HG03520 (cell line): ENCODE measurements at regions not wholly inside any gene's neighbourhood (a gene's known extent, or its start where the extent isn't known, plus 50 kb on each side); places are given as distances from the start of the nearest gene placed in this dataset.
"Not testable (repeated sequence)": the region's sequence is repeated elsewhere in the genome, so short reads cannot be mapped to it uniquely, and the experiment has no call there.

Source experiments
- ATAC-seq: cut with Tn5 transposase; IDR thresholded peaks from one replicate; pipeline ENCODE4 v1.9.1; 2021; ENCODE audit warnings: mild to moderate bottlenecking, moderate library complexity; ENCODE audit not compliant: unreplicated experiment

DNA sequence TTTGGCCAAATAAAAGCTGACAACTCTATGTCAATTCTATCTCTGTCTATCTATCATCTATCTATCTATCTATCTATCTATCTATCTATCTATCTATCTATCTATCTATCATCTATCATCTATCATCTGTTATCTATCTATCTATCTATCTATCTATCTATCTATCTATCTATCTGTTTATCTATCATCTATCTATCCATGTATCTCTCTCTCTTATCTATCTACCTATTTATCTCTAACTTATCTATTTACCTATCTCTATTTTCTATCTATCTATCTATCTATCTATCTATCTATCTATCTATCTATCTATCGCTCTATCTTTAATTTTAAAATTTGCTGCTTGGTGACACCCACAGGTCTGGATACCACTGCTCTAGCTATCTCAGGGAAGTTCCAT is 271.1 kb downstream of the VRK1 start:
- not testable (repeated sequence) for ATAC-seq

DNA sequence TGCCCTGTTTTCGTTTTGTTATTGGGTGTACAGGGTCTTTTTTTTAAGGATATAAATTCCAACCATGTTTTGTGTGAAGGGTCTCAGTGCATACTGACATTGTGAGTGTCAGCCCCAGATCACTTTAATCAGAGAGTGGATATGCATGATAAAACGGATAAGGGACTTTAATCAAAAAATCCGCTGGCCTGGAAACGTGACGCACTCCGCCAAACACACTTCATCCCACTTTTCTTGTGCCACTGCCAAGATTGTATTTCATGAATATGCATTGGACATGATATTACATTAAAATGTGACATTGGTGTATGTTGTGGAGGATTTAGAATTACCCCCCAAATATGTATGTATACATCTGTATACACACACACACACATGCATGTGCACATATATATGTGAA is 273.1 kb downstream of the VRK1 start:
- ATAC-seq: no peak

DNA sequence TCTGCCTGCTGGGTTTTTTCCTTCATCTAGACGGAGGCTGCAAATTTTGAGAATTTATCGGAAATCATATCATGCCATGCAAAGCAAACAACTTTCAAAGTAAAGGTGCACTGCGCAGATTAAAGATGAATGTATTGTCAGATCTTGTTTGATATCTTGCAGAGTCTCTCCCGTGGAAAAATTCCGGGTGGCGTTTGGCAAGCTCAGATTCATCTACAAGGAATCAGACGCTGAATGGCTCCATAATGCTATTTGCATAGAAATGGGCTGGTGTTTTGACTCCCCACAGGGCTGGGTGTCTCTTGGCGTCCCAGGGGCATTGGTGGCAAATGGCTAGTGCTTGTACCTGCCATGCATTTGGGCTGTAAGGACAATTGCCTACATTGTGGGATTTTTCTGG is 274.0 kb downstream of the VRK1 start:
- no peak for ATAC-seq

DNA sequence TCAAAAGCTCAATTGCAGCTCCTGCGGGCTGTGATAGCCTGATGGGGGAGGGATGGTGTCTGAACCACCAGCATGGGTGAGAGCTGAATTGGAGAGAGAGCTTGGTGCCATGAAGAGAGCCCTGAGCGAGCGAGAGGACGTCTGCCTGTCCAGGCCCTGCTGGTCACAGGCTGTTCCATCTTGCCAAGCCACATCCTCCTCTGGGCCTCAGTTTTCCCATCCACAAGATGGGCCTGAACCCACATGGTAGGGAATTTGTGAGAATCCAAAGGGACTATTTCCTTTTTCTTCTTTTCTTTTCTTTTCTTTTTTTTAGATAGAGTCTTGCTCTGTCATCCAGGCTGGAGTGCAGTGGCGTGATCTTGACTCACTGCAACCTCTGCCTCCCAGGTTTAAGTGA is 276.4 kb downstream of the VRK1 start:
- ATAC-seq: no peak

DNA sequence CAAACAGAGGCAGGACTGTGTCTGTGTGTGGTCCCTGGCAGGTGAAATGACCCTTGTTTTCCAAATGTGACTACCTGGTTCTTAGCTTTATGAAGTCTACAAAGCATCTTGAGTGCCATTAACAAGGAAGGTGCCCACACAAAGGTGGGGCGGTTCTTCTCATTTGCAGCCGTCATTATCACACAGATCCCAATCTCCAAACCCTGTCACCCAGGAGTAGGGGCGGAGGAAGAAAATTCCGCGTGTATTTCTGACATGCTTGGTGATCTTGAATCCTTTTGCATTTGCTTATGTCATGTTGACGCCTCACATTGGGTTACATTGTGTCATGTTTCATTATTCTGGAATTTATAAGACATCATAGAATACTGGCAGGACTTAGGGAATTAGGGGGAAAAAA is 277.3 kb downstream of the VRK1 start:
- ATAC-seq: no peak

DNA sequence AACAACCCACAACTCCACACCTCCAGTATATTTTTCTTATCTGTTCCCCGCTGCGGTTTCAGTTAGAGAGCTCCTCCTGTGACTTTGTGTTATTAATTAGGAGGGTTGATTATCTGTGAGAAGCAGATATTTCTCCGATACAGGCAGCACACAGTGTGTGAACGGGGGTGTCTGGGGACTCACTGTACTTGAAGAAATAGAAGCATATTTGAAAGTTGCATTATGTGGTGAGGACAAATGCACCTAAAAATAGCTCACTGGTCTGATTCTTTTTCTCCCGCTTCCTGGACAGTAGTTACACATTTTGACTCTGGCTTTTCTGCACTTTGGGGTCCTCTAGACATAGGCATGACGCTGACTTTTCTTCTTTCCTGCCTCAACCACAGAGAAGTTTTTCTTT is 277.7 kb downstream of the VRK1 start:
- ATAC-seq: no peak

DNA sequence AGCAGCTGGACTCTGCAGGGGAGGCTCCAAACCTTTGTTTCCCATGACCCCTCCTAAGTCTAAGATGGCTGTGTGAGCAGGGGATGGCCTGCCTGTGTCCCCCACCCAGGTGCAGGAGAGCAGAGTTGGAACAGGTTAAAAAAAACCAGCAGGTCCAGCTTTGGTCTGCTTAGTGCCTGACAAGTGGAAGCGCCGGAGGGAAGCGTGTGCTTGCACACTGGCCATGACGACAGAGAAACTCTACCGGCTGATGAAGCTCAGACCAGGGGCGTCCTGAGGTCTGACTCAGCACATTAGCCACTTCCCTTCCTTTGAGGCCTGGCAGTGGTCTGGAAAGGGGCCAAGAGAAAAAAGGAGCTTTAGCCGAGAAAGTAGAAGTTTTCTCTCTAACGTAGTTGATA is 280.1 kb downstream of the VRK1 start:
- ATAC-seq: peak; percentile 73

DNA sequence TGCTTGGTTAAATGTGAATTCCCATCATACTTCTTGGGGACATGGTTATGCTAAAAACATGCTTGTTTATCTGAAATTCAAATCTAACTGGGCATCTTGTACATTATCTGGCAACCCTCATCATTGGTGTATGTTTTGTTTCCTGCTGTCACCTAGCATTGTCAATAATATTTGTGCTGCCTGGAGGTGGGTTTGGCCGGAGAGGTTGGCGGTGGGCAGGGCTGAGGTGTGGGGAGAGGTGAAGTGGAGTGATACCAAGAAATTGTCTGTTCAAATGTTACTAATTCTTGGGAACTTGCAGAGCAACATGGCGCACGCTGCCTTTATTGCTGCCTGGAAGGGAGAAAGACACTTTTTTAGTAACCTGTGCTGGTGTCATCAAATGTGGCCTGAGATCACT is 280.5 kb downstream of the VRK1 start:
- no peak for ATAC-seq

DNA sequence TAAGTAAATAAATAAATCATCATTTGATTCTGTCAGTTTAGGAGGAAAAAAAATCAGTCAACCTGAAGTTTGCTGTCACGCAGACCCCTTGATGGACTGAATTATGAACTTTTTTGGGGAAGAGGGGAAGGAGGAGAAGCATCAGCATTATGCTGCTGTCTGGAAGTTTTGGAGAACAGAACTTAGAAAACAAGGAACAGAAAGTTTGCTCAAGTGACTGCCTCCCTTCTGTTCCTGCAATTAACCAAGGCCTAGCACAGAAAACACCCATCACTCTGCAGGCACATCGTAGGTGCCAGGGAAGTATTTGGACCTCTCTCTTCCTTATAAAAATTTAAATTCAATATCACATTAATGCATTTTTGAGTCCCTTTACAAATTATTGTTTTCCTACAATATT is 283.8 kb downstream of the VRK1 start:
- ATAC-seq: no peak

DNA sequence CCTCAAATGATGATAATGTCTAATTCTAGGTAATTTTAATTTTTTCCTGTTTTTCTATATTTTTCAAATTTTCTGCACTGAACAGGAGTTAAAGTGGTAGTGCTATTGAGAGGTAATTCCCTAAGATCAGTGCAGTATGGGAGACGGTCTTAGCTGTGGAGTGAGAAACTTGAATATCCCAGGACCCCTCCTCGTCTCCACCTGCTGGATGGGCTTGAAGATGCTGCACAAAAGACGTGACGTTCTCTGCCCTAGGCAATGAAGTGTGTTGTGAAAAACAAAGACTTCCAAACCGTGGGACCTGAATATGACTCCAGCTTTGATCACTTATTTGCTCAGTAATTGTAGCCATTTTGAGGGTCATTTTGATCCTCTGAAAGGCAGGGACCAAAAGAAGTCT is 298.1 kb downstream of the VRK1 start:
- ATAC-seq: no peak

DNA sequence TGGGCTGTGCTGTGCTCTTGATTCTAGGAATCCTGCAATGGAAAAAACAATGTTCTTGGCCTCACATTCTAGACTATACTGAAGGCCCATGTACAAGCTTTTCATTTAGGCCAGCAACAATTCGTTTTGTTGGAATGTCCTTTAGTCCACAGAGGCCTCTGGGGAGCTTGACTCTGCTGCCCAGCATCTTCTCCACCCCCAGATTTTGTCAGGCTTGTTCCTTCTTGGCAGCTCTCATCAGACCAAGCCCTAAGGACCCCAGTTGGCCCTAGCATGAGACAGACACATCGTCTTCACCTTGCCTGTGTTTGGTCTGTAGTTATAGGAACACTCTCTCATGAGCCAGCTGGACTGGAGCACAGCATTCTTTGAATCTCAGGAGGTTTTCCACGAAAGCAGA is 300.1 kb downstream of the VRK1 start:
- ATAC-seq: no peak

DNA sequence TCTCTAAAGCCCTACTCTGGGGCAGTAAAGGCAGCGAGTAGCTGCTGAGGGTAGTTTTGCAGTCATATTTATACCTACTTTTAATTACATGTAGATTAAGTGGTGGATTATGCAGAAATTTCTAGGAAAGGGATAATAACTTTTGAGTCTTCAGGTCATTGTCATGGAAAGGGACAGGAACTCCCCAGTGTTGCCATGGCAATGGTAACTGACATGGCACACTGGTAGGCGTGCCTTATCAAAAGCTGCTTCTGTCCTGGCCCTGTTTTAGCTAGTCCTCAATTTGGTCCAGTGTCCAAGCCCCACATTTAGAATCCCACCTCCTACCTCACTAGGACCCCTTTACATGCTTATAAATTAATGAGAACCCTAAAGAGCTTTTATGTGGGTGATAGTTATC is 303.1 kb downstream of the VRK1 start:
- ATAC-seq: no peak

DNA sequence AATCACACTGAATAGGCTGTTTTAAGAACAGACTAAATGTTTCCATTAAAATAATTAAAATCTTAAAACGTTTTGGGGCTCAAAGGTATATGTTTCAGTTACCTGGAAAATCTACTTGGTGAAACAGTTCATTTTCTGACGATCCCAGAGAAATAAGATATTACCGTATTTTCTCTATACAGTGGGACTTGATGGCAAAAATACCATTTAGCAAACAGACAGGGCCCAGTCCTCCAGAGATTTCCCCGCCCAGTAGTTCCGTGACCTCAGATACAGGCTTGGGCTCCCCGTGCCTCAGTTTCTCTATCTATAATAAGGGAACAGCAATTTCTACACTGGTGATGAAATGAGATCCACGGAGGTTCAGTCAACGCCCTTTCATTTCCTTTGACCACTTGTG is 304.4 kb downstream of the VRK1 start:
- ATAC-seq: no peak

DNA sequence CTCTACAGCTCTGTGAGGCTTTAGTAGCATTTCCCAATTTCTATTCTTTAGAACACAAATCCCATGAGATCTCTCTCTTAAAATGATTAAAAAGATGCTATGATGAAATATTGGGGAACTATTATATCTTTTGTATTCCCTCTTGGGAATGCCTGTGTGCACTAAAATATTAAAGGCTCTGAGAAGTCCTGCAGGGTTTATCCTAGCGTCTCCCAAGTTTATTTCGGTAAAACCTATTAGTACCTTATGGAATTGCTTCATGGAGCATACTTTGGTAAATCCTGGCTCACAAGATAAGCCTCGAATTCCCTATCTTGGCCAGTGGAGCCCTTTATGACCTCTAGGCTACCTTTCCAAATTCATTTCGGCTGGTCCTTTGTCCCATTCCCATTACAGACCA is 306.8 kb downstream of the VRK1 start:
- no peak for ATAC-seq

DNA sequence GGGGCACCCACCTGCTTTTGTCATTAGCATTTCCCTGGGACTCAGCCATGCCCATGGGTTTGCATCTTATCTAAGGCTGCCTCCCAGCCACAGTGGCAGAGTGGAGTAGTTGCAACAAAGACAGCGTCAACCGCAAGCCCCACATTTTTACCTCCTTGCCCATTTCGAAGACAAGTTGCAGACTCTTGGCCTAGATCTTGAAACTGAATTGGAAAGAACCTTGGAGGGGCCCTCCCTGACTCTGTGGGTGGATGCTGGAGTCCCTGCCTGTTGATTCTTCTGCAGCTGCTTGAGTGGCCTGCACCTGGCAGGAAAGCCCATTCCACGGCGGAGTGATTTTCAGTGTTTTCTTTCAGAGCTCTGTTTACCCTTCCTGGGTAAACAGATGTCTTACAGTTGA is 309.0 kb downstream of the VRK1 start:
- ATAC-seq: no peak

DNA sequence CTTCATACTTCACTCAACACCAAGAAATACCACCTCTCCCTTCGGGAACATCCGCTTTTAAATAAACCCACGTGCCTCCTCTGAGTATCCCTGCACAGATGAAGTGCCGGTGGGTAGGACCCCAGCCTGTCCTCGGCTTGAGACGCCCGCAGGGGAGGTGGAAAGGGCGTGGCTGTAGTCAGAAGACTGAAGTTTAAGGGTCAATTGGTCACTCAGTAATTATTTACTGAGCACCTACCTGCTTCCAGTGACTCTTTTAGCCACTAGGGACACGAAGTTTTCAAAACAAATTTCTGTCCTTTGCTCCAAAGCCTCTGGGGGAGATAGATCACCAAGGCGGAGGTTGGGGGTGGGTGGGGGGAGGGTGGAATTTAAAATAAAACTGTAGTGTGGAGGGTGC is 309.4 kb downstream of the VRK1 start:
- no peak for ATAC-seq

DNA sequence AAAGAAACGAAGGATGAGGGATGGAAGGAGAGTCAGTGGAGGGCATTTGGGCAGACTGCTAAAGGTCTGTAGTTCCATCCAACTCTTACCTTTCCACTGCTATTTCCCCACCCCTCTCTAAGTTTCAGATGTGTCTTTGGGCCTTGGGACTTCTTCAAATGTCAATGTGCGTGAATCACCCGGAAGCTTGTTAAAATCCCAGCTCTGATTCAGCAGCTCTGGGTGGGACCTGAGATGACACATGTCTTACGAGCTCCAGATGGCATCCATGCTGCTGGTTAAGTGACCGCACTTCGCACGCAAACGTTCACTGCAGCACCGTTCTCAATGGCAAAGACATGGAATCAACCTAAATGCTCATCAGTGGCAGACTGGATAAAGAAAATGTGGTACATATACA is 309.9 kb downstream of the VRK1 start:
- ATAC-seq: no peak

DNA sequence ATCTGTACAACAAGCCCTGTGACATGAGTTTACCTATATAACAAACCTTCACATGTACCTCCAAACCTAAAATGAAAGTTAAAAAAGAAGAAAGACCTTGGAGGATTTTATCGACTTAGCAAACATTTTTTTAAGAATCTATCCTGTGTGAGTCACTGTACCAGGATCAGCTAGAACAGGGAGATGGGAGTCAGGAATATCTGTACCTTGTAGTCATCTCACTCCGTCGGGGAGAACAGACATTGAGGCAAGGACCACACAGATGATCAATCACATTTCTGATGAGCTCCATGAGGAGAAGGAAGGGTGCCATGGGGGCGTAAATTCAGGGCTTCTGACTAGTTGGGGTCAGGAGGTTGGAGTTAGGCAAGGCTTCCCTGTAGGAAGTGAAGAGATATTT is 310.6 kb downstream of the VRK1 start:
- ATAC-seq: no peak

DNA sequence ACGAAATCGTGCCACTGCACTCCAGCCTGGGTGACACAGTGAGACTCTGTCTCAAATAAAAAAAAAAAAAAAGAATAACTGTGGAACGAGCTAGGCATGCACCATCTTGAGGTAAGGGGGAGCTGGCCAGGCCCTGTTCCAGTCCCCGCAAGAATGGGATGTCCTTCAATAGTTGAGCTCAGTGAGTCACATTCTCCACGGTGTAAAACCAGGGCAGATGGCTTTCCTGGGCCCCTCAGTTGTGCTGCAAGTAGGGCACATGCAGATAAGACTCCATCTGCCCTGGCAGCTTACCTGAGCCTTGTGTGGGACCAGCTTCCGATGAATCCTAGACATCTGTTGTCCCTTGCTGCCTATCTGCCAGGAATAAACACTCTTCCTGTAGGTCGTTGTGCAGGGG is 312.1 kb downstream of the VRK1 start:
- no peak for ATAC-seq

DNA sequence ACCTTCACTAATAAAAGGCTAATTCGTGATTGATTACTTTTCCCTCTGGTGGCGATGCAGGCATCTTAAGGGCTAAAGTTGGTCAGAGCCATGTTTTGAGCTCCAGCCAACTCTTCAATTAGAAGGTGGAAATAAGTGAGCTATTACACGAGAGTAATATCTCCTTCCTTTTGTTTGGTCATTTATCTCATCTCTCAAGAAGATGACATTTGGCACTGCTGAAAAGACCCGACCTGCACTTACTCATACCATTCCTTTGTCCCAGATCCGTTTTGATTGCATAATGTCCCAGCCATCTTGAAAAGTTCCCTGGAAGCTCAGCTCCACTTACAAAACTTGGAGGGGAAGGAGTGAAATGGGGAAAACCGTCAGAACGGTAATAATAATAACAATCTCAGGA is 316.2 kb downstream of the VRK1 start:
- ATAC-seq: no peak

DNA sequence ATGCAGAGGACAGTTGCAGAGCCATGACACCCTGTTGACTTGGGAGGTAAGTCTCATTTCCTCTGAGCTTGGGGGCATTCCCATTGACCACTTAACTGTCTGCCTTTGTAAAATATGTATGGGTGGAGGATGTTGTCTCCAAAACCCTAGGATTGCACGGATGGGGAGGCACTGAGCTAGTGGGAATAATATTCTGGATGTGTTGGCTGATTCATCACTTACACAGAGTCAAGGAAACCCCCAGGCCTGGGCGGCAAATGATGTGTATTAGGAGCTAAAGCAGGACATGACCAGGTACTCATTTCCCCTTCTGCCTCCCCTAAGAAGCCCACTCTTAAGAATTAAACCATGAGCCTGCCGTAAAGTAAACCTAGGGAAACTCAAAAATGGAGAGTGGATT is 319.4 kb downstream of the VRK1 start:
- no peak for ATAC-seq

DNA sequence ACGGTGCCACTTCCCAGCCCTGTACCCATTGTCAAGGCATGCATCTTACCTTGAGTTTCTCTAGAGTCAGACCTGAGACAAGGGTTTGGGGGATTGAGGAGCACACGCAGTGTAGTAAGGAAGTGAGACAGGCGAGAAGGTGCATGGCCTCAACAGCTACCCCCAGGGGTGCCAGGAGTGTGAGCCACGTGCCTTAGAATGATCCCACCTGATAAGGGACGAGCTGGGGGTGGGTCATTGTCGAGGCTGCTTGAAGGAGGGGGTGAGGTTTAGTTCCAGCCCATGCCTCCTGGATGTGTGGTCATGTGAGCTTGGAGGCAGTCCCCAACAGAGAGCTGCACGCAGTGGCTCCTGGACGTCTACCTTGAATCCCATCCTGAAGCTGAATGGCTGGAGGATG is 320.5 kb downstream of the VRK1 start:
- ATAC-seq: no peak

DNA sequence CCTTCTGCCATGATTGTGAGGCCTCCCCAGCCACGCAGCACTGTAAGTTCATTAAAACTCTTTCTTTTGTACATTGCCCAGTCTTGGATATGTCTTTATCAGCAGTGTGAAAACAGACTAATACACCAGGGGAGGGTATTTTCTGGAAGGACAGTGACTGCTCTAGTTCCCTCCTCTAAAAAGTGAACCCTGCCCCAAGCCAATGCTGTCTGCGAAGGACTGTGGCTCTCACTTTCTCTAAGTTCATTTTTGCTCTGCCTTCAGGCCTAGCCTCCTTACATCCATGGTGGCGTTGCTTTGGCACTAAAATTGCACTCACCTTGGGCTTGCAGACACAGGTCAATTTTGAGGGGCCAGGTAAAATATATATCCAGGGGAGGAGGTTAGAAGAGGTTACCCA is 323.0 kb downstream of the VRK1 start:
- ATAC-seq: no peak

DNA sequence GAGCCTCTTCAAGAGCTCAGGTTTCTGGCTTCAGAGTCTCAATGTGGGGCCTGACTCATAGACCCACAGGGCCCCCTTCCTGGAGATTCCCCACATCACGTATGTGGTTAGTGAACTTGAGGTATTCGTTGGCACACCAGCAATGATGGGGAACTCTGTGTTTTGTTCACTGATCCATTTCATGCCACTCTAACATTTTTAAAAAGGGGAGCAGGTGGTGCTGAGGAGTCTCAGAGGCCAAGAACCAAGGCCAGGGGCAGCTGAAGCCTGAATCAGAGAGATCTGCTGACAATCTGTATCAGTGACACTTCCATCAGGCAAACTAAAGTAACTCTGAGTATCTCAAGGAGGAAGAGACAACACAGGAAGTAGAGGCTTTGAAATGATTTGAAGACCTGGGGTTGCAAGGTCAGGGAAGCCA is 323.4 kb downstream of the VRK1 start:
- ATAC-seq: no peak
